A549 (cell line): ENCODE measurements at regions not wholly inside any gene's neighbourhood (a gene's known extent, or its start where the extent isn't known, plus 50 kb on each side); places are given as distances from the start of the nearest gene placed in this dataset.
"Not testable (repeated sequence)": the region's sequence is repeated elsewhere in the genome, so short reads cannot be mapped to it uniquely, and the experiment has no call there.

ENCODE experiments used
- ATAC-seq, 2 experiments: fragments of 200-7000 bp in 1 of 2; fragments of >200 bp in 1 of 2; cut with Nextera tagmentation in 1 of 2; cut with Tn5 transposase in 1 of 2; 3 replicates each; pipeline versions ENCODE4 v1.8.0 to v1.9.1; 2018 to 2020; ENCODE audit warnings: mild to moderate bottlenecking in 1 of 2, moderate library complexity in 1 of 2
- CTCF ChIA-PET: fragments of 300-600 bp; sonication (Branson Sonifier 250); formaldehyde crosslinking; extraction: SDS; loops from one replicate; lab custom pipeline; 2021; ENCODE audit warnings: antibody characterized with exemption, inconsistent platforms; lab: Yijun Ruan, JAX
- POLR2A ChIA-PET: fragments of 350-600 bp; formaldehyde crosslinking; extraction: SDS; loops from one replicate; lab custom pipeline; 2021; ENCODE audit warnings: antibody characterized with exemption, inconsistent platforms; lab: Yijun Ruan, JAX
- DNase-seq, 2 experiments: peaks; one replicate each; pipeline versions ENCODE4 v3.0.0 to v3.0.0-alpha.2; 2011 to 2016; ENCODE audit warnings: low read depth in 1 of 2, low spot score in 1 of 2
- FAIRE-seq: peaks from 2 replicates; lab custom pipeline; 2011; peaks lifted over from hg19 to GRCh38; lab: Jason Lieb, UNC
- H3K27ac ChIP-seq, 2 experiments: fragments of >200 bp; sonication (Bioruptor Twin); formaldehyde crosslinking; 3 replicates each; pipeline ENCODE4 v1.5.1; 2016 to 2017
- H3K4me1 ChIP-seq: fragments of >200 bp; sonication (Bioruptor Twin); formaldehyde crosslinking; 3 replicates; pipeline ENCODE4 v1.6.1; 2016
- H3K4me2 ChIP-seq: fragments of >200 bp; sonication (Bioruptor Twin); formaldehyde crosslinking; 3 replicates; pipeline ENCODE4 v1.6.1; 2016
- H3K4me3 ChIP-seq: fragments of >200 bp; sonication (Bioruptor Twin); formaldehyde crosslinking; 3 replicates; pipeline ENCODE4 v1.5.1; 2016
- H3K9me3 ChIP-seq: fragments of >200 bp; sonication (Bioruptor Twin); formaldehyde crosslinking; 3 replicates; pipeline ENCODE4 v1.6.1; 2016
- BHLHE40 ChIP-seq: IDR thresholded peaks from 2 replicates; pipeline ENCODE4 v1.6.1; 2012; ENCODE audit warnings: low read depth, low read length, inconsistent platforms
- CHD4 ChIP-seq: fragments of 200-600 bp; sonication (generic); IDR thresholded peaks from 2 replicates; pipeline ENCODE4 v1.6.1; 2016; ENCODE audit warnings: antibody characterized with exemption, mild to moderate bottlenecking, borderline replicate concordance
- EHMT2 ChIP-seq: fragments of 200-600 bp; sonication (generic); IDR thresholded peaks from 2 replicates; pipeline ENCODE4 v1.6.1; 2016; ENCODE audit warnings: antibody characterized with exemption, low read depth, mild to moderate bottlenecking, moderate library complexity
- FOXS1 ChIP-seq: fragments of 250-450 bp; sonication (Bioruptor Pico); IDR thresholded peaks from 2 replicates; pipeline ENCODE4 v1.5.0; 2020; ENCODE audit warnings: mild to moderate bottlenecking, moderate library complexity
- HEYL ChIP-seq: fragments of 250-450 bp; sonication (Bioruptor Pico); IDR thresholded peaks from 2 replicates; pipeline ENCODE4 v1.8.0; 2021; ENCODE audit warnings: mild to moderate bottlenecking, moderate library complexity
- HOXB13 ChIP-seq: fragments of 250-450 bp; sonication (Bioruptor Pico); IDR thresholded peaks from 2 replicates; pipeline ENCODE4 v1.5.0; 2020; ENCODE audit warnings: low read depth, mild to moderate bottlenecking, moderate library complexity
- KDM5A ChIP-seq: fragments of 200-600 bp; sonication (generic); IDR thresholded peaks from 2 replicates; pipeline ENCODE4 v1.6.1; 2016; ENCODE audit warnings: antibody characterized with exemption, mild to moderate bottlenecking
- MAZ ChIP-seq: fragments of 150-350 bp; IDR thresholded peaks from 2 replicates; pipeline ENCODE4 v1.6.1; 2014; ENCODE audit warnings: antibody characterized with exemption, low read depth, low read length, borderline replicate concordance
- MYC ChIP-seq: IDR thresholded peaks from 2 replicates; pipeline ENCODE4 v1.6.1; 2012; ENCODE audit warnings: mild to moderate bottlenecking, inconsistent platforms, low read length, improper control_type of control experiment, borderline replicate concordance
- TFCP2L1 ChIP-seq: fragments of 250-450 bp; sonication (Bioruptor Pico); IDR thresholded peaks from 2 replicates; pipeline ENCODE4 v1.5.0; 2021; ENCODE audit warnings: mild to moderate bottlenecking
- ZC3H11A ChIP-seq: fragments of 450-650 bp; IDR thresholded peaks from 2 replicates; pipeline ENCODE4 v1.6.1; 2014; ENCODE audit warnings: antibody characterized with exemption, mild to moderate bottlenecking
- WGBS: methylation state at CpG from one replicate; pipeline ENCODE4 v1.1.6; 2017; ENCODE audit errors: missing lambda C conversion rate; 5-methylcytosine and 5-hydroxymethylcytosine counted together
- TF ChIP-seq, protein P1 (sequence below): fragments of 200-600 bp; sonication (generic); IDR thresholded peaks from 2 replicates; pipeline ENCODE4 v1.6.1; 2016; ENCODE audit warnings: antibody characterized with exemption, mild to moderate bottlenecking, moderate library complexity
- TF ChIP-seq, protein P2 (sequence below): fragments of >200 bp; sonication (Bioruptor Twin); formaldehyde crosslinking; IDR thresholded peaks from 3 replicates; pipeline ENCODE4 v1.5.1; 2016
- TF ChIP-seq, protein P3 (sequence below): fragments of 250-450 bp; sonication (Bioruptor Pico); IDR thresholded peaks from 2 replicates; pipeline ENCODE4 v1.5.0; 2020; ENCODE audit warnings: low read depth, mild to moderate bottlenecking, moderate library complexity

DNA sequence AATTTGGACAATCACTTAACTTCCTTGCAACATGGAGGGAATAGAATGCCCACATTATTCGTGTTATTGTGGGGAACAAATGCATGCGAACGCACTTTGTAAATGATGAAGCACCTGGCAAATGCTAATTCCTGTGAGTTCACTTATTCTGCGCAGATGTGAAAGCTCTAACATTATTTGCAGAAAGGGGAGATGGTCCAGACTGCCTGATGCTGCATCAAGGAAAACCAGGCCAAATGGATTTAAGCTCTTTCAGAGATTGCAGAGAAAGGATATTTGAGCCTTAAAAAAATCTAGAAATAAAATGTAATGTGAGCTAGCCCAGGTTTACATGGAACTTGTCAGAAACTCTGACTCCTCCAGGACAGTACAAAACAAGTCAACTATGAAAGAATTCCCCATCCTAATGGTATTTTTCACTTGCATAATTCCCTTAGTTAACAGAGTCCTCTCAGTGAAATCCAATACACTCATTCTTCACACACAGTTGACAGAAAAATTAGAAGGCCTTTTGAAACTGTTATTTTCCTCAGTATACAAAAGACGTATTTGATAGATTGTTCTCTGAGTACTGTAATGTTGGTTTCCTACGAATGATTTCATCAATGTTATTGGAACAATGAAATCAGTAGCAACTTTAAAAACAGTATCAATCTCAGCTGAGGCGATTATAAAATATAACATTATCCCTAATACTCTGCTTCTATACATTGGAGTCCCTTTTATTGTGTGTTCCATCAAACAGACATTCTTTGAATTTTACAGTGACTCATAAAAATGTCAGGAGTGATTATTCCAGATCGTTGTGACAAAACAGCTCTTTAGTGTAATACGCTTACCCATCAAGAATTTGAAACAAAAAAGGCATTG lies 136.3 kb upstream of the ANK3 start:
- no peaks in the 10 kb centered on the region for H3K4me1 ChIP-seq
- 67% methylated on average over 9 of the region's 9 CpGs for WGBS
- H3K9me3 ChIP-seq = no peaks in the 10 kb centered on the region
- FAIRE-seq (no peak), DNase-seq (no peak), ATAC-seq (no peak)
- H3K27ac ChIP-seq = no peak overlapping the region
- ChIA-PET CTCF (no interaction called here), POLR2A (no interaction called here)
- TF ChIP-seq, protein P1, sequence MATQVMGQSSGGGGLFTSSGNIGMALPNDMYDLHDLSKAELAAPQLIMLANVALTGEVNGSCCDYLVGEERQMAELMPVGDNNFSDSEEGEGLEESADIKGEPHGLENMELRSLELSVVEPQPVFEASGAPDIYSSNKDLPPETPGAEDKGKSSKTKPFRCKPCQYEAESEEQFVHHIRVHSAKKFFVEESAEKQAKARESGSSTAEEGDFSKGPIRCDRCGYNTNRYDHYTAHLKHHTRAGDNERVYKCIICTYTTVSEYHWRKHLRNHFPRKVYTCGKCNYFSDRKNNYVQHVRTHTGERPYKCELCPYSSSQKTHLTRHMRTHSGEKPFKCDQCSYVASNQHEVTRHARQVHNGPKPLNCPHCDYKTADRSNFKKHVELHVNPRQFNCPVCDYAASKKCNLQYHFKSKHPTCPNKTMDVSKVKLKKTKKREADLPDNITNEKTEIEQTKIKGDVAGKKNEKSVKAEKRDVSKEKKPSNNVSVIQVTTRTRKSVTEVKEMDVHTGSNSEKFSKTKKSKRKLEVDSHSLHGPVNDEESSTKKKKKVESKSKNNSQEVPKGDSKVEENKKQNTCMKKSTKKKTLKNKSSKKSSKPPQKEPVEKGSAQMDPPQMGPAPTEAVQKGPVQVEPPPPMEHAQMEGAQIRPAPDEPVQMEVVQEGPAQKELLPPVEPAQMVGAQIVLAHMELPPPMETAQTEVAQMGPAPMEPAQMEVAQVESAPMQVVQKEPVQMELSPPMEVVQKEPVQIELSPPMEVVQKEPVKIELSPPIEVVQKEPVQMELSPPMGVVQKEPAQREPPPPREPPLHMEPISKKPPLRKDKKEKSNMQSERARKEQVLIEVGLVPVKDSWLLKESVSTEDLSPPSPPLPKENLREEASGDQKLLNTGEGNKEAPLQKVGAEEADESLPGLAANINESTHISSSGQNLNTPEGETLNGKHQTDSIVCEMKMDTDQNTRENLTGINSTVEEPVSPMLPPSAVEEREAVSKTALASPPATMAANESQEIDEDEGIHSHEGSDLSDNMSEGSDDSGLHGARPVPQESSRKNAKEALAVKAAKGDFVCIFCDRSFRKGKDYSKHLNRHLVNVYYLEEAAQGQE = no peak
- TF ChIP-seq, protein P2, sequence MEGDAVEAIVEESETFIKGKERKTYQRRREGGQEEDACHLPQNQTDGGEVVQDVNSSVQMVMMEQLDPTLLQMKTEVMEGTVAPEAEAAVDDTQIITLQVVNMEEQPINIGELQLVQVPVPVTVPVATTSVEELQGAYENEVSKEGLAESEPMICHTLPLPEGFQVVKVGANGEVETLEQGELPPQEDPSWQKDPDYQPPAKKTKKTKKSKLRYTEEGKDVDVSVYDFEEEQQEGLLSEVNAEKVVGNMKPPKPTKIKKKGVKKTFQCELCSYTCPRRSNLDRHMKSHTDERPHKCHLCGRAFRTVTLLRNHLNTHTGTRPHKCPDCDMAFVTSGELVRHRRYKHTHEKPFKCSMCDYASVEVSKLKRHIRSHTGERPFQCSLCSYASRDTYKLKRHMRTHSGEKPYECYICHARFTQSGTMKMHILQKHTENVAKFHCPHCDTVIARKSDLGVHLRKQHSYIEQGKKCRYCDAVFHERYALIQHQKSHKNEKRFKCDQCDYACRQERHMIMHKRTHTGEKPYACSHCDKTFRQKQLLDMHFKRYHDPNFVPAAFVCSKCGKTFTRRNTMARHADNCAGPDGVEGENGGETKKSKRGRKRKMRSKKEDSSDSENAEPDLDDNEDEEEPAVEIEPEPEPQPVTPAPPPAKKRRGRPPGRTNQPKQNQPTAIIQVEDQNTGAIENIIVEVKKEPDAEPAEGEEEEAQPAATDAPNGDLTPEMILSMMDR = no peak
- TF ChIP-seq HOXB13 (CRISPR knock-in tag) = no peak
- TF ChIP-seq, protein P3, sequence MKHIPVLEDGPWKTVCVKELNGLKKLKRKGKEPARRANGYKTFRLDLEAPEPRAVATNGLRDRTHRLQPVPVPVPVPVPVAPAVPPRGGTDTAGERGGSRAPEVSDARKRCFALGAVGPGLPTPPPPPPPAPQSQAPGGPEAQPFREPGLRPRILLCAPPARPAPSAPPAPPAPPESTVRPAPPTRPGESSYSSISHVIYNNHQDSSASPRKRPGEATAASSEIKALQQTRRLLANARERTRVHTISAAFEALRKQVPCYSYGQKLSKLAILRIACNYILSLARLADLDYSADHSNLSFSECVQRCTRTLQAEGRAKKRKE (CRISPR knock-in tag) = no peak
- no peak for TF ChIP-seq KDM5A
- no peak overlapping the region for H3K4me3 ChIP-seq
- H3K4me2 ChIP-seq = no peak overlapping the region

GRCh38 chr10:60524541-60524940 lies 134.9 kb upstream of the ANK3 start:
- Histone ChIP-seq H3K9me3 (no peaks in the 10 kb centered on the region), H3K4me3 (no peak overlapping the region), H3K27ac (no peak overlapping the region), H3K4me1 (no peaks in the 10 kb centered on the region), H3K4me2 (no peak overlapping the region)
- ChIA-PET POLR2A (no interaction called here), CTCF (no interaction called here)
- WGBS = 88% methylated on average over 4 of the region's 4 CpGs
- DNase-seq (no peak), ATAC-seq (no peak), FAIRE-seq (no peak)
- TF ChIP-seq EHMT2 = no peak
- TF ChIP-seq HEYL = no peak
- TF ChIP-seq BHLHE40 = no peak
- TF ChIP-seq TFCP2L1 (CRISPR knock-in tag) = no peak
- no peak for TF ChIP-seq MYC
- no peak for TF ChIP-seq ZC3H11A
- no peak for TF ChIP-seq CHD4
- TF ChIP-seq FOXS1 (CRISPR knock-in tag) = no peak
- no peak for TF ChIP-seq MAZ

DNA sequence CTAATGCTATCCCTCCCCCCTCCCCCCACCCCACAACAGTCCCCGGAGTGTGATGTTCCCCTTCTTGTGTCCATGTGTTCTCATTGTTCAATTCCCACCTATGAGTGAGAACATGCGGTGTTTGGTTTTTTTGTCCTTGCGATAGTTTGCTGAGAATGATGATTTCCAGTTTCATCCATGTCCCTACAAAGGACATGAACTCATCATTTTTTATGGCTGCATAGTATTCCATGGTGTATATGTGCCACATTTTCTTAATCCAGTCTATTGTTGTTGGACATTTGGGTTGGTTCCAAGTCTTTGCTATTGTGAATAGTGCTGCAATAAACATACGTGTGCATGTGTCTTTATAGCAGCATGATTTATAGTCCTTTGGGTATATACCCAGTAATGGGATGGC lies 133.7 kb upstream of the ANK3 start:
- ATAC-seq, H3K4me3 ChIP-seq, CTCF ChIA-PET, DNase-seq, H3K27ac ChIP-seq, FAIRE-seq, H3K4me2 ChIP-seq, H3K4me1 ChIP-seq, H3K9me3 ChIP-seq, POLR2A ChIA-PET: not testable (repeated sequence)
- 70% methylated on average over 1 of the region's 4 CpGs for WGBS
